GM21619 (cell line): ENCODE measurements at regions not wholly inside any gene's neighbourhood (a gene's known extent, or its start where the extent isn't known, plus 50 kb on each side); places are given as distances from the start of the nearest gene placed in this dataset.
"Not testable (repeated sequence)": the region's sequence is repeated elsewhere in the genome, so short reads cannot be mapped to it uniquely, and the experiment has no call there.

Experiments used
- ATAC-seq: cut with Tn5 transposase; IDR thresholded peaks from one replicate; pipeline ENCODE4 v1.9.1; 2021; ENCODE audit not compliant: unreplicated experiment

DNA sequence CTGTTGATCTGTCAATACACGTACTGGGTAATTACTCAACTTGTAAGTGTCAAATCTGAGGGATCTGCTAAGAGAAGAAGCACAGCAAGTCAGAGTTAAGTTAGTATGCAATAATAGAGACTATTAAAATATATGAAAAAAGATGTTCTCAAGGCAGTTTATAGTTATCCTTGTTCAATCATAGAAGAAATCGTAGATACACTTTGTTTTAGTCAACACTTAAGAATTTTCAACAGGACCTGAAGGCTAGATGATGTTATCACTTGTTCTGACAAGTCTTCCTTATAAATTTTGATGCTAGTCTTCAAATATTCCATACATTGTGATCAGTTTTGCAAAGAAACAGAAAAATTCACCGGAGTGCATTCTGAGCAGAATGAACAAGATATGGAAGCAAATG is 91.1 kb upstream of the KCNQ5 start:
- no peak for ATAC-seq

- no peak for ATAC-seq
Observed at GRCh38 chr6:72533606-72534005, 88.3 kb upstream of the KCNQ5 start.

DNA sequence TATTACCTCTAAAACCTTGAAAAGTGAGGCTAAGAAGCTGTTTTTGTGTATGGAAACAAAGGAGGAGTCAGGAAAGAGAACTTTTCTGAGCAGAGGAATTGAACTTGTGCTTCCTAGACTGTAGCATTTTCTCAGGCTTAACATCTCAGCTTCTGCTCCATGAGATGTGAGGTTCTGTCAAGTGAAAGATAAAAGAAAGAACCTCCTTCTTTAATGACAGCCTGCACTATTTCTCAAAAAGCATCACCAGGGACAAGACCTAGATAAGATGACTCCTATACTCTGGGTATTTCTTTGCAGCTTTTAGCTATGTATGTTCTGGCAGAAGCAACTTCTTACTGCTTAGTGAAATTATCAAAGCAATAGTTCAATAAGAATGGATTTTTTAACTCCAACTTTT is 87.6 kb upstream of the KCNQ5 start:
- ATAC-seq = no peak

DNA sequence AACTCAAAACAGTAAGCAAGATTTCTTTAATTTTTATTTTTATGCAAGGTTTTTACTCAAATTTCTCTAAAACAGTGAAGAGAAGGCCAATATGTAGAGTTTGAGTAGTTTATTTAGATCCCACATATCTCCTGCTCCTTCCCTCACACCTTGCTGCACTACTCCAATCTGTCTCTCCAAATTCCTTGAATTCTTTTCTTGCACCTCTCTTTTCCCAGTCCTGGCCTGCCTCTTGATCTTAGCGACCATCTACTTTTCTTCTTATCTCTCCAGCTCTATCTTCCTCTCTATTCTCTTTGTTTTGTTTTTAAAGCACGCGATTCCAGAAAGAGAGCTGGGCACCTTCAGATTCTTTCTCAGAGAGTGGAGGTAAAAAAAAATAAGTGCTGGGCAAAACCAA is 86.7 kb upstream of the KCNQ5 start:
- ATAC-seq = no peak

- ATAC-seq = no peak
Observed at GRCh38 chr6:72547020-72547419, 74.8 kb upstream of the KCNQ5 start.

DNA sequence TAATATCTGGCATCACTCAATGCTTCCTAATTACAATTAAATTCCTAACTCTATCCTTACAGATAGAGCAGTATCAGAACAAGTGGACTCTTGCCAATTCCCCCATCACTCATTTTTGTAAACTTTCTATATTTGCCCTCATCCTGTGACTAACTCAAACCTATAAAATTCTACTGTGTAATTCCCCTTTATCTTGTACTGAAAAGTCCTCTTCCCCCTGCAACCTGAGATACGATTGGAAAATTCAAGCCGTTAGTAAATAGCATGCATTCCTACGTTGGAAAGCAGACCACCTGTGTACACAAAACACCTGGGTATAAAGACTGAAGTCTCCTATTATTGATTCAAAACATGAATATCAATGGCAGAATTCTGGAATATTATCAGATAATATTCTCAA is 70.4 kb upstream of the KCNQ5 start:
- no peak for ATAC-seq

GRCh38 chr6:72552938-72553337 is 68.9 kb upstream of the KCNQ5 start:
- ATAC-seq = no peak

- ATAC-seq = no peak
Observed at GRCh38 chr6:72553531-72554511, 68.0 kb upstream of the KCNQ5 start.

- ATAC-seq = no peak
Observed at GRCh38 chr6:72554761-72555221, 67.1 kb upstream of the KCNQ5 start.

- no peak for ATAC-seq
Observed at GRCh38 chr6:72559067-72559466, 62.8 kb upstream of the KCNQ5 start.

- ATAC-seq = no peak
Observed at GRCh38 chr6:72559555-72559954, 62.3 kb upstream of the KCNQ5 start.

- ATAC-seq = no peak
Observed at GRCh38 chr6:72560721-72561593, 60.9 kb upstream of the KCNQ5 start.

GRCh38 chr6:72561629-72562028 is 60.2 kb upstream of the KCNQ5 start:
- no peak for ATAC-seq

- no peak for ATAC-seq
Observed at GRCh38 chr6:72564231-72564630, 57.6 kb upstream of the KCNQ5 start.

DNA sequence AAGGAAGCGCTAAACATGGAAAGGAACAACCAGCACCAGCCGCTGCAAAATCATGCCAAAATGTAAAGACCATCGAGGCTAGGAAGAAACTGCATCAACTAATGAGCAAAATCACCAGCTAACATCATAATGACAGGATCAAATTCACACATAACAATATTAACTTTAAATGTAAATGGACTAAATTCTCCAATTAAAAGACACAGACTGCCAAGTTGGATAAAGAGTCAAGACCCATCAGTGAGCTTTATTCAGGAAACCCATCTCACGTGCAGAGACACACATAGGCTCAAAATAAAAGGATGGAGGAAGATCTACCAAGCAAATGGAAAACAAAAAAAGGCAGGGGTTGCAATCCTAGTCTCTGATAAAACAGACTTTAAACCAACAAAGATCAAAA is 49.9 kb upstream of the KCNQ5 start:
- ATAC-seq = not testable (repeated sequence)
